Calu3 (cell line): ENCODE measurements at regions not wholly inside any gene's neighbourhood (a gene's known extent, or its start where the extent isn't known, plus 50 kb on each side); places are given as distances from the start of the nearest gene placed in this dataset.

Experiments used
- BruUV-seq: library from RNA; stranded (reverse); fragments of 400-500 nt; replicated peaks from 2 replicates; lab custom pipeline; 2021; lab: Mats Ljungman, UMichigan
- CTCF ChIA-PET: fragments of 300-600 bp; sonication (Branson Sonifier 250); formaldehyde crosslinking; loops from one replicate; lab custom pipeline; 2022; ENCODE audit warnings: antibody characterized with exemption; lab: Charles Lee
- DNase-seq: peaks from one replicate; pipeline ENCODE4 v3.0.0; 2022
- H3K27ac Mint-ChIP-seq: one replicate; pipeline ENCODE4 v1.8.0; 2022; ENCODE audit warnings: mixed read lengths; ENCODE audit not compliant: unreplicated experiment
- H3K27me3 Mint-ChIP-seq: one replicate; pipeline ENCODE4 v1.8.0; 2022; ENCODE audit warnings: mixed read lengths; ENCODE audit not compliant: unreplicated experiment
- H3K36me3 Mint-ChIP-seq: one replicate; pipeline ENCODE4 v1.8.0; 2022; ENCODE audit warnings: mild to moderate bottlenecking, moderate library complexity, mixed read lengths; ENCODE audit not compliant: insufficient read depth, unreplicated experiment
- H3K4me1 Mint-ChIP-seq: one replicate; pipeline ENCODE4 v1.8.0; 2022; ENCODE audit warnings: mild to moderate bottlenecking, low read depth, mixed read lengths; ENCODE audit not compliant: unreplicated experiment
- H3K4me3 Mint-ChIP-seq: one replicate; pipeline ENCODE4 v1.8.0; 2022; ENCODE audit warnings: mild to moderate bottlenecking, low read depth, moderate library complexity, mixed read lengths; ENCODE audit not compliant: unreplicated experiment
- H3K9me3 Mint-ChIP-seq: one replicate; pipeline ENCODE4 v1.8.0; 2022; ENCODE audit warnings: low read depth, mixed read lengths; ENCODE audit not compliant: unreplicated experiment
- CTCF ChIP-seq: fragments of 200-600 bp; IDR thresholded peaks from one replicate; pipeline ENCODE4 v1.8.0; 2022; ENCODE audit warnings: antibody characterized with exemption; ENCODE audit not compliant: unreplicated experiment
- intact Hi-C: fragments of 100-400 bp; cut with micrococcal nuclease; formaldehyde crosslinking; loops from one replicate; pipeline ENCODE4 v1.10.0; 2022; ENCODE audit not compliant: unreplicated experiment

DNA sequence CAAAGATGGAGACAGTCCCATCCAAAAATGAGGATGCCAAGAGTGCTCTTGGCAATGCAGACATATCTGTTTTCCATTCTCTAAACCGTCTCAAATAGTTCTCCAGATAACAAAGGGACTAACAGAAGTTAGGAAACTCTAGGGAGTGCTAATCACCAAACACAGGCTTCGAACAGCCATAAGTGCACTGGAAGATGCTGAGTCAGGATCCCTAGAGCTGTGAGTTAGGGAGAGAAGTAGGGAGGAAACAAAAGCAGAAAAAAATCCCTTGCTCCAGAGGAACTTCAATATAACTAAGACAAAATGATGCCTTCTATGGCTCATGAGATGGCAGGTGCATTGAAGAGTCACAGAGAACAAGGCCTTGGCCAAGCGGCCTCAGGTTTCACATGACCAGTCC, 251.0 kb upstream of the PPARGC1A start:
- no TSS peak for BruUV-seq
- no peak for DNase-seq
- intact Hi-C loops = no loop called here
- Mint-ChIP-seq H3K36me3 (no peaks in the 10 kb centered on the region), H3K4me3 (no peak overlapping the region), H3K27me3 (peaks cover 15% of the 10 kb centered on the region), H3K9me3 (no peaks in the 10 kb centered on the region), H3K27ac (no peak overlapping the region), H3K4me1 (no peaks in the 10 kb centered on the region)
- CTCF ChIA-PET = no interaction called here
- TF ChIP-seq CTCF = no peak

DNA sequence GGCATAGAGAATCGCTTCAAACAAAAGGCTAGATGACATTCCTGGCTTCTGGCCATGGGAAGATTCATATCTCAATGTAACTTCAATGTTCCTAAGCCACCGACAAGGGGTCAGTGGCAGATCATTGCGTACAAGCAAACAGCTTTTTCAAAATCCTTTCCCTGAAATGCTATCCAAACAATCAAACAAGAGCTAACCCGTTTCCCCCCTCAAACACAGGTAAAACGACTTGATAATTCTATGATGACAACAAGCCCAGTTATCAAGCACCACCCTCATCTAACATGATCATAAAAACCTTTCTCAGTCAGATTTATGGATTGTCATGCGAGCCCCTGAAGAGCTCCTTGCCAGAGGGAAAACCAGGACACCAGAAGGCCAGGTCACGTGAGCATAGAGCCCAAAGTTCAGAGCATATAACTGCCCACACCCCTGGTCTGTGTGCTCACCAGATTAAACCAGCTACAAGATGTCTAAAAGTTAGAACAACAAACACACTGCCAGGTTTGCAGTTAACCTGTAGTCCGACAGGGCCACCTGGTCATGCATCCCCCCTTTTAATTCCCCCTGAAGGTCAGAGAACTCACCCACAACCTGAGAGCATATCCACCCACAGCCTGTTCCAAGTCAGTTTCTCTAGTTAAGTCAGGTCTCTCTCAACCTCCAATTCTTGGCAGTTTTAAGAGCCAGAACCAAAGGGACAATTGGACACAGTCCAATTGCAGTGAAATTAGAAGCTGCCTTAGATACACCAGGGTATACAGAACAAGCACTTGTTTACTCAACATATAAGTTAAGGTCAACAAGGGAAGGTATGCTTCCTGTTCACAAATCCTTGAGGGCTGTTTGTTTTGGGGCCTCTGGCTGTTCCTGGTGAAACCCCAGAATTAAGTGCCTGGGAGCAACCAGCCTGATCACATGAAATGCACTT, 248.1 kb upstream of the PPARGC1A start:
- CTCF ChIA-PET = interaction anchor here (0.6 kb wide), 1 partner anchor 39 kb away, joined by 4 read pairs; no protein-coding TSS in a partner anchor
- H3K4me3 Mint-ChIP-seq = no peak overlapping the region
- no peaks in the 10 kb centered on the region for H3K9me3 Mint-ChIP-seq
- BruUV-seq = no TSS peak
- no peak for DNase-seq
- H3K27me3 Mint-ChIP-seq = peaks cover 29% of the 10 kb centered on the region
- no peak for TF ChIP-seq CTCF
- no peaks in the 10 kb centered on the region for H3K36me3 Mint-ChIP-seq
- no peak overlapping the region for H3K27ac Mint-ChIP-seq
- intact Hi-C loops = no loop called here
- H3K4me1 Mint-ChIP-seq = no peaks in the 10 kb centered on the region

DNA sequence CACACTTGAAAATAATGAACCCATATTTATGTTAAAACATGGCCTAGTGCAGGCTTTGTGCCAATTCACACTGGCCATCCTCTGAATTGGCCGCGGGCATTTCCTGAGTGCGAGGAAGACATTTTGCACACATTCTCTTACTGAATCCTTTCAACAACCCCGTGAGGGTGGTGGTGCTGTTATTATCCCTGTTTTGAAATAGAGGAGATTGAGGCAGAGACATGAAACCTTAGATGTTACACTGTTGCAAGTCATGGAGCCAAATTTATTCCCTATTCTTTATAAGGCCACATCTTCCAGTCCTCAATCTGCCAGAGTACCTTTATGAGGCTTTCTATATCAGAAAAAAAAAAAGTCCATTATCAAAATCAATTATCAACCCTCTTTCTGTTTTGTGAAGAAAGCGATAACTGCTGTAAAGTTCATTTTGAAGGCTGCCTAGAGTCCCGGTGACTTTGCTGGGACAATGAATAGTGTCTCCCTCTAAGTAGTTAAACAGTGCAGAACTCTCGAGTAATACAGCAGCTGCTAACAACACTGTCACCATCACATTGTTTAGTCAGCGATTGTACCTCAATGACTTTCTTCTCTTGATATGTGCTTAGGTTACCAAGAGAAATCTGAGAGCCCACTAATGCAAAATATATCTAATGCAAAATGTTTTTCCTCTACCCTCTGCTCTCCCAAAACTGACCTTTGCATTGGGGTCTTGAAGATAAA, 242.3 kb upstream of the PPARGC1A start:
- no TSS peak for BruUV-seq
- no peak for TF ChIP-seq CTCF
- DNase-seq = no peak
- Mint-ChIP-seq H3K4me3 (no peak overlapping the region), H3K36me3 (no peaks in the 10 kb centered on the region), H3K9me3 (no peaks in the 10 kb centered on the region), H3K27ac (no peak overlapping the region), H3K27me3 (peaks cover 14% of the 10 kb centered on the region), H3K4me1 (no peaks in the 10 kb centered on the region)
- intact Hi-C loops = no loop called here
- CTCF ChIA-PET = no interaction called here

- TF ChIP-seq CTCF = no peak
- no peaks in the 10 kb centered on the region for H3K36me3 Mint-ChIP-seq
- H3K27me3 Mint-ChIP-seq = peaks cover 26% of the 10 kb centered on the region
- no peaks in the 10 kb centered on the region for H3K9me3 Mint-ChIP-seq
- no peak overlapping the region for H3K4me3 Mint-ChIP-seq
- no peaks in the 10 kb centered on the region for H3K4me1 Mint-ChIP-seq
- CTCF ChIA-PET = no interaction called here
- no peak overlapping the region for H3K27ac Mint-ChIP-seq
- no TSS peak for BruUV-seq
- intact Hi-C loops = no loop called here
- no peak for DNase-seq
These were observed 240.8 kb upstream of the PPARGC1A start for GRCh38 chr4:24130637-24131036.
